NCI-H2196 (cell line): ENCODE measurements at regions not wholly inside any gene's neighbourhood (a gene's known extent, or its start where the extent isn't known, plus 50 kb on each side); places are given as distances from the start of the nearest gene placed in this dataset.
A peak's percentile ranks its signal among the peaks of the same experiment; 100 is the strongest.

Experiments
- DNase-seq: peaks from one replicate; lab custom pipeline; 2025; ENCODE audit not compliant: unreplicated experiment; lab: John Stamatoyannopoulos, UW

GRCh38 chr2:43057742-43058725, 168.4 kb downstream of the ZFP36L2 start:
- DNase-seq, result no peak

GRCh38 chr2:43057026-43057741, 169.2 kb downstream of the ZFP36L2 start:
- peak; percentile 50 for DNase-seq

GRCh38 chr2:43055985-43056384, 170.4 kb downstream of the ZFP36L2 start:
- no peak for DNase-seq

GRCh38 chr2:43055086-43055912, 171.1 kb downstream of the ZFP36L2 start:
- DNase-seq, result no peak

GRCh38 chr2:43054367-43054766, 172.0 kb downstream of the ZFP36L2 start:
- DNase-seq, result peak; percentile 35

- DNase-seq, result no peak
These were observed 173.5 kb downstream of the ZFP36L2 start for GRCh38 chr2:43052944-43053306.

GRCh38 chr2:43052204-43052943, 174.0 kb downstream of the ZFP36L2 start:
- DNase-seq, result no peak

GRCh38 chr2:43051338-43051737, 175.1 kb downstream of the ZFP36L2 start:
- DNase-seq, result no peak

GRCh38 chr2:43050866-43051265, 175.5 kb downstream of the ZFP36L2 start:
- DNase-seq, result no peak

- no peak for DNase-seq
These were observed 176.3 kb downstream of the ZFP36L2 start for GRCh38 chr2:43049836-43050801.

GRCh38 chr2:43047187-43047780, 179.1 kb downstream of the ZFP36L2 start:
- no peak for DNase-seq

GRCh38 chr2:43045866-43046265, 180.5 kb downstream of the ZFP36L2 start:
- DNase-seq, result no peak

- DNase-seq, result no peak
These were observed 182.2 kb downstream of the ZFP36L2 start for GRCh38 chr2:43044093-43044681.

- no peak for DNase-seq
These were observed 182.9 kb downstream of the ZFP36L2 start for GRCh38 chr2:43043553-43043870.

- no peak for DNase-seq
These were observed 184.6 kb downstream of the ZFP36L2 start for GRCh38 chr2:43041661-43042360.

GRCh38 chr2:43041173-43041591, 185.2 kb downstream of the ZFP36L2 start:
- no peak for DNase-seq

GRCh38 chr2:43040084-43040854, 186.1 kb downstream of the ZFP36L2 start:
- DNase-seq, result no peak
